PC-9 (cell line): ENCODE measurements at regions not wholly inside any gene's neighbourhood (a gene's known extent, or its start where the extent isn't known, plus 50 kb on each side); places are given as distances from the start of the nearest gene placed in this dataset.

Experiments used
- BruUV-seq: library from RNA; stranded (reverse); fragments of 400-500 nt; replicated peaks from 2 replicates; lab custom pipeline; 2021; lab: Mats Ljungman, UMichigan
- CTCF ChIA-PET: fragments of 300-600 bp; sonication (Branson Sonifier 250); formaldehyde crosslinking; loops from one replicate; lab custom pipeline; 2022; ENCODE audit warnings: antibody characterized with exemption; lab: Charles Lee
- POLR2A ChIA-PET: fragments of 300-600 bp; sonication (Branson Sonifier 250); formaldehyde crosslinking; loops from one replicate; lab custom pipeline; 2022; ENCODE audit warnings: antibody characterized with exemption; ENCODE audit not compliant: unreplicated experiment; lab: Charles Lee
- DNase-seq, 2 experiments: peaks; one replicate each; pipeline versions ENCODE4 v3.0.0 to v3.0.0-alpha.2; 2015 to 2022; ENCODE audit warnings: mixed read lengths in 1 of 2
- H2AFZ ChIP-seq: fragments of 200-600 bp; sonication (generic); 2 replicates; pipeline ENCODE4 v1.8.1; 2017; ENCODE audit warnings: antibody characterized with exemption
- H3F3A ChIP-seq: fragments of 200-600 bp; sonication (generic); 2 replicates; pipeline ENCODE4 v1.8.1; 2017; ENCODE audit warnings: antibody characterized with exemption, mild to moderate bottlenecking, low read depth; ENCODE audit not compliant: insufficient read depth
- H3K27ac ChIP-seq: fragments of 200-600 bp; sonication (generic); 2 replicates; pipeline ENCODE4 v1.6.1; 2016; ENCODE audit warnings: mixed run types
- H3K27me3 ChIP-seq: fragments of 200-600 bp; sonication (generic); 2 replicates; pipeline ENCODE4 v1.6.1; 2016; ENCODE audit warnings: low read depth, mixed run types; ENCODE audit not compliant: insufficient read depth
- H3K36me3 ChIP-seq: fragments of 200-600 bp; sonication (generic); 2 replicates; pipeline ENCODE4 v1.6.1; 2016; ENCODE audit warnings: low read depth, mixed run types
- H3K4me1 ChIP-seq: fragments of 200-600 bp; sonication (generic); replicated peaks from 2 replicates; pipeline ENCODE4 v1.6.1; 2016; ENCODE audit warnings: mixed run types; ENCODE audit not compliant: insufficient read depth
- H3K4me2 ChIP-seq: fragments of 200-600 bp; sonication (generic); 2 replicates; pipeline ENCODE4 v1.6.1; 2017; ENCODE audit warnings: mixed run types
- H3K4me3 ChIP-seq: fragments of 200-600 bp; sonication (generic); 2 replicates; pipeline ENCODE4 v1.6.1; 2016; ENCODE audit warnings: mixed run types
- H3K79me2 ChIP-seq: fragments of 200-600 bp; sonication (generic); 2 replicates; pipeline ENCODE4 v1.6.1; 2017; ENCODE audit warnings: low read depth, mixed run types
- H3K9me2 ChIP-seq: fragments of 200-600 bp; sonication (generic); 2 replicates; pipeline ENCODE4 v1.8.1; 2017; ENCODE audit warnings: mild to moderate bottlenecking; ENCODE audit not compliant: insufficient read depth
- H3K9me3 ChIP-seq: fragments of 200-600 bp; sonication (generic); 2 replicates; pipeline ENCODE4 v1.8.1; 2016; ENCODE audit warnings: low read depth; ENCODE audit not compliant: insufficient read depth
- H4K20me1 ChIP-seq: fragments of 200-600 bp; sonication (generic); 2 replicates; pipeline ENCODE4 v1.8.1; 2017; ENCODE audit not compliant: insufficient read depth
- CTCF ChIP-seq: fragments of 200-600 bp; sonication (generic); conservative IDR thresholded peaks from 2 replicates; pipeline ENCODE4 v1.6.1; 2017; ENCODE audit warnings: mixed run types, antibody characterized with exemption, mild to moderate bottlenecking, moderate library complexity
- EZH2 ChIP-seq: fragments of 200-600 bp; sonication (generic); IDR thresholded peaks from 2 replicates; pipeline ENCODE4 v1.8.0; 2017; ENCODE audit warnings: antibody characterized with exemption, low read depth
- intact Hi-C: fragments of 100-400 bp; cut with micrococcal nuclease; formaldehyde crosslinking; loops from one replicate; pipeline ENCODE4 v1.10.0; 2022; ENCODE audit not compliant: unreplicated experiment

- DNase-seq, result no peak
- no TSS peak for BruUV-seq
- POLR2A ChIA-PET, result no interaction called here
- no peaks in the 10 kb centered on the region for H3K4me1 ChIP-seq
- no peak for TF ChIP-seq EZH2
- TF ChIP-seq CTCF, result no peak
- H3K4me2 ChIP-seq, result no peak overlapping the region
- no peaks in the 10 kb centered on the region for H3K9me3 ChIP-seq
- no peaks in the 10 kb centered on the region for H3K9me2 ChIP-seq
- H3K27ac ChIP-seq, result no peak overlapping the region
- no peak overlapping the region for H2AFZ ChIP-seq
- intact Hi-C loops, result no loop called here
- no peaks in the 10 kb centered on the region for H4K20me1 ChIP-seq
- no peaks in the 10 kb centered on the region for H3K36me3 ChIP-seq
- CTCF ChIA-PET, result no interaction called here
- no peaks in the 10 kb centered on the region for H3F3A ChIP-seq
- no peaks in the 10 kb centered on the region for H3K27me3 ChIP-seq
- H3K4me3 ChIP-seq, result no peak overlapping the region
- no peaks in the 10 kb centered on the region for H3K79me2 ChIP-seq
Observed at GRCh38 chr5:105929858-105930257, 1740.9 kb downstream of the EFNA5 start.

GRCh38 chr5:105924366-105924765 is 1746.4 kb downstream of the EFNA5 start:
- no peaks in the 10 kb centered on the region for H3K4me1 ChIP-seq
- H4K20me1 ChIP-seq, result no peaks in the 10 kb centered on the region
- TF ChIP-seq CTCF (no peak), EZH2 (no peak)
- H2AFZ ChIP-seq, result no peak overlapping the region
- intact Hi-C loops, result no loop called here
- H3K9me3 ChIP-seq, result no peaks in the 10 kb centered on the region
- ChIA-PET POLR2A (no interaction called here), CTCF (no interaction called here)
- H3K4me3 ChIP-seq, result no peak overlapping the region
- no TSS peak for BruUV-seq
- no peak overlapping the region for H3K4me2 ChIP-seq
- H3K27ac ChIP-seq, result no peak overlapping the region
- no peaks in the 10 kb centered on the region for H3K9me2 ChIP-seq
- no peaks in the 10 kb centered on the region for H3K27me3 ChIP-seq
- H3K36me3 ChIP-seq, result no peaks in the 10 kb centered on the region
- H3K79me2 ChIP-seq, result no peaks in the 10 kb centered on the region
- no peaks in the 10 kb centered on the region for H3F3A ChIP-seq
- DNase-seq, result no peak

- Histone ChIP-seq H3K9me2 (no peaks in the 10 kb centered on the region), H3K4me1 (no peaks in the 10 kb centered on the region), H3K27me3 (no peaks in the 10 kb centered on the region), H3K4me3 (no peak overlapping the region), H3K27ac (no peak overlapping the region), H3K79me2 (no peaks in the 10 kb centered on the region), H2AFZ (no peak overlapping the region), H3F3A (no peaks in the 10 kb centered on the region), H4K20me1 (no peaks in the 10 kb centered on the region), H3K9me3 (no peaks in the 10 kb centered on the region), H3K4me2 (no peak overlapping the region), H3K36me3 (no peaks in the 10 kb centered on the region)
- no TSS peak for BruUV-seq
- peak in 1 of 2 experiments; percentile 36 for DNase-seq
- TF ChIP-seq EZH2 (no peak), CTCF (no peak)
- intact Hi-C loops, result no loop called here
- ChIA-PET POLR2A (no interaction called here), CTCF (no interaction called here)
Observed at GRCh38 chr5:105922574-105922973, 1748.2 kb downstream of the EFNA5 start.
